ENCODE measurements at regions not wholly inside any gene's neighbourhood (a gene's known extent, or its start where the extent isn't known, plus 50 kb on each side); places are given as distances from the start of the nearest gene placed in this dataset.

GRCh38 chr4:14640476-14640875 lies 361.8 kb upstream of the CPEB2 start:
- H3K4me3 ChIP-seq (ENCODE audit: low read depth, low read length), result no peak overlapping the region
- no peak for DNase-seq (ENCODE audit: low read depth)
- no peak for TF ChIP-seq CTCF (IDR thresholded peaks at IDR 0.05; ENCODE audit: insufficient read depth, low read depth, low read length, missing control alignments)

DNA sequence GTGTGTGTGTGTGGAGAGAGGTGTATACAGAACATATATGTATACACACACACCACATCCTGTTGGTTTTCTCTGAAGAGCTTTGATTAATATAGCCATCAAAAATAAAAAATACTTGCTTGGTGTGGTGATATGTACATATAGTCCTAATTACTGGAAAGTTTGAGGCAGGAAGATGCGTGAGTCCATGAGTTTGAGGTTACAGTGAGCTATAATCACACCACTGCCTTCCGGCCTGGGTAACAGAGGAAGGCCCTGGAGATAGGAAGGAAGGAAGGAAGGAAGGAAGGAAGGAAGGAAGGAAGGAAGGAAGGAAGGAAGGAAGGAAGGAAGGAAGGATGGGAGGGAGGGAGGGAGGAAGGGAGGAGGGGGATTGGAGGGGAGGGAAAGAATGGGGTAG lies 360.4 kb upstream of the CPEB2 start:
- no peak for DNase-seq (ENCODE audit: low read depth)
- H3K4me3 ChIP-seq (ENCODE audit: low read depth, low read length), result no peak overlapping the region
- TF ChIP-seq CTCF (IDR thresholded peaks at IDR 0.05; ENCODE audit: insufficient read depth, low read depth, low read length, missing control alignments), result no peak

DNA sequence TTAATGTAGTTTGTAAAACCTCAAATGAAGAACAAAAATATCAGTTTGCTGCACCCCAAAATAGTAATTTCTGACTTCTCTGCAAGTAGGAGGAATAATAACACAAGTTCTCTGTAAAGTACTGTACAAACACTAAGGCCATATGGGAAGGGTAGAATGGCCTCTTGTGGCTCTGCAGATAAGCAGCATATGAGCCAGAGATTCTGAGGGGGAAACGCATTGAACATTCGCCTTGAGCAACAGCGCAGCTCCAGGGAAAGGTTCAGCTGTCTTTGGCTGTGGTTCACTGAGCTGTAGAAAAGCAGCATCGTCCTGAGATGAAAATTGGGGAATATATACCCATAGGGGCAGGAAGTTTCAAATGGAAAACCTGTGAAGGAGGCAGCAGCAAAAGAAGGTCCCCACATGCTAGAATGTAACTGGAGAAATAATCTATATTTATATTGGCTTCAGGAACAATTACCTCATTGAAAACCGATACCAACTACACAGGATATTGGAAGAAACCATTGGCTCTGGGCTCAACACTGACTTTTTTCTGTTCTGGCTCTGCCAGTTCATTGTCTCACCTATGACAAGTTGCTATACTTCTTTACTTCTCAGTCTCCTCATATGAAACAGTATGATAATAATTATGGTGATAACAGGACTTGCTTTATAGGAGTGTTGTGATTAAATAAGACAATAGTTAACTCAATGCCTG lies 357.6 kb upstream of the CPEB2 start:
- no peak overlapping the region for H3K4me3 ChIP-seq (ENCODE audit: low read depth, low read length)
- TF ChIP-seq CTCF (IDR thresholded peaks at IDR 0.05; ENCODE audit: insufficient read depth, low read depth, low read length, missing control alignments), result no peak
- no peak for DNase-seq (ENCODE audit: low read depth)

GRCh38 chr4:14646831-14647230 lies 355.4 kb upstream of the CPEB2 start:
- no peak for DNase-seq (ENCODE audit: low read depth)
- H3K4me3 ChIP-seq (ENCODE audit: low read depth, low read length), result no peak overlapping the region
- no peak for TF ChIP-seq CTCF (IDR thresholded peaks at IDR 0.05; ENCODE audit: insufficient read depth, low read depth, low read length, missing control alignments)

GRCh38 chr4:14650127-14650526 lies 352.2 kb upstream of the CPEB2 start:
- H3K4me3 ChIP-seq (ENCODE audit: low read depth, low read length), result no peak overlapping the region
- no peak for TF ChIP-seq CTCF (IDR thresholded peaks at IDR 0.05; ENCODE audit: insufficient read depth, low read depth, low read length, missing control alignments)
- no peak for DNase-seq (ENCODE audit: low read depth)

DNA sequence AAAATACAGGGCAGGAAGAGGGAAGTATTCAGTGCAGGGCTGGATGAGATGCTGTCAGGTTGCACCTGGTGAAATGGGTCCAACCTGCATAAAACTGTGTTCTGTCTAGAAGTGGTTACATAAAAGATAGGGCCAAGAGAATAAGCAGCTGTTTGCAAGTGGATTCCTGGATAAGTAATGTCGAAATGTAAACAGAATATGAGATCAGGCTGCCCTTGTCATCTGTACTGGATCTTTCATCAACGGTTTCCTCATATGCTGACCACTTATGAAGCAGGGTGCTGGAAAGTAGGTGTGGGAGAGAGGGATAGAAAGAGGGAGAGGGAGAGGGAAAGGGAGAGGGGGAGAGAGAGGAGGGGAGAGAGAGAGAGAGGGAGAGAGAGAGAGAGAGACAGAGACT lies 349.8 kb upstream of the CPEB2 start:
- H3K4me3 ChIP-seq (ENCODE audit: low read depth, low read length), result no peak overlapping the region
- no peak for DNase-seq (ENCODE audit: low read depth)
- TF ChIP-seq CTCF (IDR thresholded peaks at IDR 0.05; ENCODE audit: insufficient read depth, low read depth, low read length, missing control alignments), result no peak

- DNase-seq (ENCODE audit: low read depth), result no peak
- H3K4me3 ChIP-seq (ENCODE audit: low read depth, low read length), result no peak overlapping the region
- TF ChIP-seq CTCF (IDR thresholded peaks at IDR 0.05; ENCODE audit: insufficient read depth, low read depth, low read length, missing control alignments), result no peak
These were observed 348.9 kb upstream of the CPEB2 start for GRCh38 chr4:14653338-14653737.

Data from GM12865 (cell line).